ENCODE measurements at regions not wholly inside any gene's neighbourhood (a gene's known extent, or its start where the extent isn't known, plus 50 kb on each side); places are given as distances from the start of the nearest gene placed in this dataset.
"Not testable (repeated sequence)": the region's sequence is repeated elsewhere in the genome, so short reads cannot be mapped to it uniquely, and the experiment has no call there.

DNA sequence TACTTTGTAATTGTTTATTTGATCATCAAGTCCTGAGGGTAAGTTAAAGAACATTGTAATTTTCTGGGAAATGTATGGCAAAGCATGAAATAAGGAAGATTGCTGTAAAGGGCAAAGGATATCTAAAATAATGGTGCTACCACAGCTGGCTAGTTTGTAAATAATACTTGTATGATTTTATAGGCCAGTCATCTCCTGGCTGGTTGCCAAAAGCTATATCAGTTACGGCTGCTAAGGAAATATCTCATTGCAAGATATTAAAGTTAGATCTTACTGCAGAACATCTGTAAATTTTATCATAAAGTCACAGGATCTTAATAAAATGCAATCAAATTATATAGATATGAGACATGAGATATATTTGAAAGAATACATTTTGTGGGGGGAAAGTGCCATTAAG, 150.8 kb upstream of the CXCL13 start:
- Mint-ChIP-seq H3K4me3 (no peak overlapping the region), H3K27ac (no peak overlapping the region), H3K27me3 (ENCODE audit: low read depth) (peaks cover 15% of the 10 kb centered on the region), H3K36me3 (no peaks in the 10 kb centered on the region), H3K9me3 (no peaks in the 10 kb centered on the region), H3K4me1 (no peaks in the 10 kb centered on the region)
- TF ChIP-seq, protein P1, sequence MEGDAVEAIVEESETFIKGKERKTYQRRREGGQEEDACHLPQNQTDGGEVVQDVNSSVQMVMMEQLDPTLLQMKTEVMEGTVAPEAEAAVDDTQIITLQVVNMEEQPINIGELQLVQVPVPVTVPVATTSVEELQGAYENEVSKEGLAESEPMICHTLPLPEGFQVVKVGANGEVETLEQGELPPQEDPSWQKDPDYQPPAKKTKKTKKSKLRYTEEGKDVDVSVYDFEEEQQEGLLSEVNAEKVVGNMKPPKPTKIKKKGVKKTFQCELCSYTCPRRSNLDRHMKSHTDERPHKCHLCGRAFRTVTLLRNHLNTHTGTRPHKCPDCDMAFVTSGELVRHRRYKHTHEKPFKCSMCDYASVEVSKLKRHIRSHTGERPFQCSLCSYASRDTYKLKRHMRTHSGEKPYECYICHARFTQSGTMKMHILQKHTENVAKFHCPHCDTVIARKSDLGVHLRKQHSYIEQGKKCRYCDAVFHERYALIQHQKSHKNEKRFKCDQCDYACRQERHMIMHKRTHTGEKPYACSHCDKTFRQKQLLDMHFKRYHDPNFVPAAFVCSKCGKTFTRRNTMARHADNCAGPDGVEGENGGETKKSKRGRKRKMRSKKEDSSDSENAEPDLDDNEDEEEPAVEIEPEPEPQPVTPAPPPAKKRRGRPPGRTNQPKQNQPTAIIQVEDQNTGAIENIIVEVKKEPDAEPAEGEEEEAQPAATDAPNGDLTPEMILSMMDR (IDR thresholded peaks at IDR 0.05; ENCODE audit: unreplicated experiment), result no peak
- no peak for DNase-seq (ENCODE audit: low spot score in 2 of 2, unreplicated experiment in 2 of 2)

DNA sequence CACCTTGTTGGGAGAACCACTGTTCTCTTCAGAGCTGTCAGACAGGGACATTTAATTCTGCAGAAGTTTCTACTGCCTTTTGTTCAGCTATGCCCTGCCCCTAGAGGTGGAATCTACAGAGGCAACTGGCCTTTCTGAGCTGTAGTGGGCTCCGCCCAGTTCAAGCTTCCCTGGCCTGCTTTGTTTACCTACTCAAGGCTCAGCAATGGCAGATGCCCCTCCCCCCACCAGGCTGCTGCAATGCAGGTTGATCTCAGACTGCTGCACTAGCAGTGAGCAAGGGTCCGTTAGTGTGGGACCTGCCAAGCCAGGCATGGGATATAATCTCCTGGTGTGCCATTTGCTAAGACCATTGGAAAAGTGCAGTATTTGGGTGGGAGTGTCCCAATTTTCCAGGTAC, 141.5 kb upstream of the CXCL13 start:
- H3K4me3 Mint-ChIP-seq; H3K27ac Mint-ChIP-seq; DNase-seq (ENCODE audit: low spot score in 2 of 2, unreplicated experiment in 2 of 2); H3K36me3 Mint-ChIP-seq; H3K4me1 Mint-ChIP-seq: not testable (repeated sequence)
- Mint-ChIP-seq H3K9me3 (peaks cover 26% of the 10 kb centered on the region), H3K27me3 (ENCODE audit: low read depth) (peaks cover 10% of the 10 kb centered on the region)

DNA sequence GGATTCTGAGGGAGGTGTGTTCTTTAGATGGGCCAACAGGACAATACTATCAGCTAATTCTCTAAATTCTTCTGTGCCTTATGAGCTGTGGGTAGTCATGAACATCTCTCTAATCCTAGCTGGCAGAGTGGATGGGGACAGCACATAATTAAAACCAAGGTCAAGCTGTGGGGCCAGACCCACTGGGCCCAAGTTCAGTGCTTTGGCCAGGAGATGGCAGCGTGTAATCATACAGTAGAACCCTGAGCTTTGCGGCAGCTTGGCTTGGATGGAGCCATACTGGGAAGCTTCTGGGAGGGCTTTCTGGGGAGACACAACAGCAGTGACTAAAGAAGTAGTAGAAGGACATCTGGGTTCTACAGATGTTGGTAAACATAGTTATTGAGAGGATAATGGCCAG, 140.3 kb upstream of the CXCL13 start:
- TF ChIP-seq, protein P1 (IDR thresholded peaks at IDR 0.05; ENCODE audit: unreplicated experiment), result no peak
- Mint-ChIP-seq H3K9me3 (peaks cover 26% of the 10 kb centered on the region), H3K27me3 (ENCODE audit: low read depth) (peaks cover 11% of the 10 kb centered on the region), H3K4me1 (no peaks in the 10 kb centered on the region), H3K27ac (no peak overlapping the region), H3K4me3 (no peak overlapping the region), H3K36me3 (no peaks in the 10 kb centered on the region)
- DNase-seq (ENCODE audit: low spot score in 2 of 2, unreplicated experiment in 2 of 2), result no peak

DNA sequence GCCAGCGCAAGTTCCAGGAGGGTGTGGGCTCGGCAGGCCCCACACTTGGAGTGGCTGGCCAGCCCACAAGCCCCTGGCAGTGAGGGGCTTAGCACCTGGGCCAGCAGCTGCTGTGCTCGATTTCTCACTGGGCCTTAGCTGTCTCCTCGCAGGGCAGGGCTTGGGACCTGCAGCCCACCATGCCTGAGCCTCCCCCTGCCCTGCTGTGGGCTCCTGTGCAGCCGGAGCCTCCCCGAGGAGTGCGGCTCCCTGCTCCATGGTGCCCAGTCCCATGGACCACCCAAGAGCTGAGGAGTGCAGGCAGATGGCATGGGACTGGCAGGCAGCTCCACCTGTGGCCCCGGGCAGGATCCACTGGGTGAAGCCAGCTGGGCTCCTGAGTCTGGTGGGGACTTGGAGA, 139.2 kb upstream of the CXCL13 start:
- Mint-ChIP-seq H3K4me1 (no peaks in the 10 kb centered on the region), H3K36me3 (no peaks in the 10 kb centered on the region), H3K9me3 (peaks cover 26% of the 10 kb centered on the region), H3K4me3 (no peak overlapping the region), H3K27ac (no peak overlapping the region), H3K27me3 (ENCODE audit: low read depth) (peaks cover 12% of the 10 kb centered on the region)
- DNase-seq (ENCODE audit: low spot score in 2 of 2, unreplicated experiment in 2 of 2), result no peak
- TF ChIP-seq, protein P1 (IDR thresholded peaks at IDR 0.05; ENCODE audit: unreplicated experiment), result no peak

DNA sequence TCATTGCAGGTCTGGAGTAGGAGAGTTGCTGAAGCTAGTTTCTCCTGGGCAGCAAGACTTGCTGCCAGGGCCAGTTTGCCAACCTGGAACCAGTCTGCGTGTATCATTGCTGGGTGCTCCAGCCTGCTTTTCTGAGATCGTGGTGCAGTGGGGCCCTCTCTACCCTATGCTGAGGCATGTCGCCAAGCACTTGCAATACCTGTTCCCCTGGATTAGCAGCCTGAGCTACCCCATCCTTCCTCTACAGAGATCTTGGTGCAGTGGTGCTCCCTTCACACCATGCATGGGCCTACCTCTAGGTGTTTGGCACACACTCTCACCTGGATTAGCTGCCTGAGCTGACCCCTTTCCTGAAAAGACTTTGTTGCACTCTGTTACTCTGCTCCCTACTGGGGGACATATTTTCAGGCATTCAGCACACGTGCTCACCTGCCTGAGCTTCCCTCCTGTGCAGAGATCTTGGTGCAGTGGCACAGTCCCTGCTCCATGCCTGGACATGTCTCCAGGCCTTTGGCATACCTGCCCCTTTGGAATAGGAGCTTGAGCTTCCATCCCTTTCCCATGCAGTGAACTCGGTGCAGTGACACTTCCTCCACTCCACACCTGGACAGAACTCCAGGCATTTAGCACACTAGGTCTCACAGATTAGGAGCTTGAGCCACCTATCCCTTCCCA, 133.7 kb upstream of the CXCL13 start:
- Mint-ChIP-seq H3K27ac (no peak overlapping the region), H3K4me3 (no peak overlapping the region), H3K9me3 (peaks cover 14% of the 10 kb centered on the region), H3K4me1 (no peaks in the 10 kb centered on the region), H3K27me3 (ENCODE audit: low read depth) (peaks cover 42% of the 10 kb centered on the region), H3K36me3 (no peaks in the 10 kb centered on the region)
- no peak for DNase-seq (ENCODE audit: low spot score in 2 of 2, unreplicated experiment in 2 of 2)
- TF ChIP-seq, protein P1 (IDR thresholded peaks at IDR 0.05; ENCODE audit: unreplicated experiment), result no peak

DNA sequence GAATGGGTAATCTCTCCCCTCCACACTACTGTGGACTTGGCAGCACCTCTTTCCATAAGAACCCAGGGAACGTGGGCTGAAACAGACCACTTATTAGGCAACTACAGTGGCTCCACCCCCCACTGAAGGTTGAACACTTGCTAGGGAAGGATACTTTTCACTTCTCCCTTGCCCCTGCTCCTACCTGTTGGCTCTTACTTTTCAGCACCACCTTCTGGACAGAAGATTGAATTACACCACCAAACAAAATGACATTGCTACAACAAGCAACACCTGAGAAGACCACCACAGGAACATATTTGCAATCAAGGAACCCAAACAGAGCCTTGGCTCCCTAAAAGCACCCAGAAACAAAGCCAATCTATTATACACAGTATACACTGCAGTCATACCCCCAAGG, 132.1 kb upstream of the CXCL13 start:
- H3K9me3 Mint-ChIP-seq, result peaks cover 23% of the 10 kb centered on the region
- H3K4me1 Mint-ChIP-seq, result no peaks in the 10 kb centered on the region
- H3K27ac Mint-ChIP-seq, result no peak overlapping the region
- H3K36me3 Mint-ChIP-seq, result no peaks in the 10 kb centered on the region
- peaks cover 51% of the 10 kb centered on the region for H3K27me3 Mint-ChIP-seq (ENCODE audit: low read depth)
- TF ChIP-seq, protein P1 (IDR thresholded peaks at IDR 0.05; ENCODE audit: unreplicated experiment), result no peak
- DNase-seq (ENCODE audit: low spot score in 2 of 2, unreplicated experiment in 2 of 2), result no peak
- H3K4me3 Mint-ChIP-seq, result no peak overlapping the region

All from mesothelial cell of epicardium (in vitro differentiated cells).